NCI-H2081 treated with DMSO at 0.1 percent for 48 hours (cell line): ENCODE measurements at regions not wholly inside any gene's neighbourhood (a gene's known extent, or its start where the extent isn't known, plus 50 kb on each side); places are given as distances from the start of the nearest gene placed in this dataset.
A peak's percentile ranks its signal among the peaks of the same experiment; 100 is the strongest.

Experiments used
- DNase-seq: peaks from one replicate; lab custom pipeline; 2025; lab: John Stamatoyannopoulos, UW

GRCh38 chr9:84393266-84393950 is 52.9 kb upstream of the SLC28A3 start:
- no peak for DNase-seq

GRCh38 chr9:84394036-84394435 is 53.5 kb upstream of the SLC28A3 start:
- DNase-seq, result no peak

- DNase-seq, result peak; percentile 31
Observed at GRCh38 chr9:84397151-84397728, 56.7 kb upstream of the SLC28A3 start.

GRCh38 chr9:84397822-84398221 is 57.3 kb upstream of the SLC28A3 start:
- no peak for DNase-seq

GRCh38 chr9:84402517-84402916 is 62.0 kb upstream of the SLC28A3 start:
- no peak for DNase-seq

GRCh38 chr9:84403288-84403687 is 62.7 kb upstream of the SLC28A3 start:
- no peak for DNase-seq

- no peak for DNase-seq
Observed at GRCh38 chr9:84404095-84404686, 63.6 kb upstream of the SLC28A3 start.

GRCh38 chr9:84405667-84406066 is 65.1 kb upstream of the SLC28A3 start:
- no peak for DNase-seq

- DNase-seq, result no peak
Observed at GRCh38 chr9:84408416-84408815, 67.9 kb upstream of the SLC28A3 start.

- DNase-seq, result no peak
Observed at GRCh38 chr9:84411683-84412267, 71.2 kb upstream of the SLC28A3 start.

GRCh38 chr9:84412654-84413053 is 72.1 kb upstream of the SLC28A3 start:
- no peak for DNase-seq

GRCh38 chr9:84413301-84413700 is 72.7 kb upstream of the SLC28A3 start:
- DNase-seq, result no peak

GRCh38 chr9:84419031-84419602 is 78.6 kb upstream of the SLC28A3 start:
- no peak for DNase-seq

GRCh38 chr9:84424931-84425330 is 84.4 kb upstream of the SLC28A3 start:
- no peak for DNase-seq

- DNase-seq, result no peak
Observed at GRCh38 chr9:84432746-84433145, 92.2 kb upstream of the SLC28A3 start.

- DNase-seq, result no peak
Observed at GRCh38 chr9:84435902-84436301, 95.3 kb upstream of the SLC28A3 start.

GRCh38 chr9:84436386-84437109 is 96.0 kb upstream of the SLC28A3 start:
- no peak for DNase-seq

GRCh38 chr9:84438391-84438790 is 97.8 kb upstream of the SLC28A3 start:
- no peak for DNase-seq

GRCh38 chr9:84439250-84439649 is 98.7 kb upstream of the SLC28A3 start:
- DNase-seq, result no peak

GRCh38 chr9:84442712-84443111 is 102.2 kb upstream of the SLC28A3 start:
- no peak for DNase-seq

GRCh38 chr9:84445737-84446136 is 105.2 kb upstream of the SLC28A3 start:
- DNase-seq, result no peak

- no peak for DNase-seq
Observed at GRCh38 chr9:84447305-84447704, 106.7 kb upstream of the SLC28A3 start.
